HG03521 (cell line): ENCODE measurements at regions not wholly inside any gene's neighbourhood (a gene's known extent, or its start where the extent isn't known, plus 50 kb on each side); places are given as distances from the start of the nearest gene placed in this dataset.

Experiments used
- ATAC-seq: cut with Tn5 transposase; IDR thresholded peaks from one replicate; pipeline ENCODE4 v1.9.1; 2021; ENCODE audit warnings: mild to moderate bottlenecking, moderate library complexity; ENCODE audit not compliant: unreplicated experiment

- ATAC-seq, result no peak
These were observed 52.3 kb upstream of the SNTG2 start for GRCh38 chr2:898319-898718.

GRCh38 chr2:897091-897490, 53.6 kb upstream of the SNTG2 start:
- no peak for ATAC-seq

- no peak for ATAC-seq
These were observed 57.3 kb upstream of the SNTG2 start for GRCh38 chr2:893311-893710.

GRCh38 chr2:892892-893291, 57.8 kb upstream of the SNTG2 start:
- no peak for ATAC-seq

GRCh38 chr2:892401-892800, 58.2 kb upstream of the SNTG2 start:
- no peak for ATAC-seq

GRCh38 chr2:891734-892133, 58.9 kb upstream of the SNTG2 start:
- no peak for ATAC-seq

GRCh38 chr2:890791-891190, 59.9 kb upstream of the SNTG2 start:
- ATAC-seq, result no peak

- ATAC-seq, result no peak
These were observed 60.4 kb upstream of the SNTG2 start for GRCh38 chr2:890214-890613.

GRCh38 chr2:888906-889566, 61.6 kb upstream of the SNTG2 start:
- ATAC-seq, result no peak

GRCh38 chr2:888211-888801, 62.3 kb upstream of the SNTG2 start:
- no peak for ATAC-seq

GRCh38 chr2:887639-888038, 63.0 kb upstream of the SNTG2 start:
- ATAC-seq, result no peak

GRCh38 chr2:886072-887022, 64.3 kb upstream of the SNTG2 start:
- no peak for ATAC-seq

GRCh38 chr2:885230-886071, 65.2 kb upstream of the SNTG2 start:
- ATAC-seq, result no peak

- no peak for ATAC-seq
These were observed 66.6 kb upstream of the SNTG2 start for GRCh38 chr2:883803-884748.

- no peak for ATAC-seq
These were observed 67.3 kb upstream of the SNTG2 start for GRCh38 chr2:883260-883802.

- no peak for ATAC-seq
These were observed 69.3 kb upstream of the SNTG2 start for GRCh38 chr2:881204-881918.

GRCh38 chr2:880201-880970, 70.3 kb upstream of the SNTG2 start:
- ATAC-seq, result no peak

- no peak for ATAC-seq
These were observed 71.1 kb upstream of the SNTG2 start for GRCh38 chr2:879540-879939.
